K562 (cell line): ENCODE measurements at regions not wholly inside any gene's neighbourhood (a gene's known extent, or its start where the extent isn't known, plus 50 kb on each side); places are given as distances from the start of the nearest gene placed in this dataset.

Source experiments
- ATAC-seq: fragments of 200-7000 bp; cut with Tn5 transposase; 3 replicates; pipeline ENCODE4 v1.9.1; 2020; ENCODE audit warnings: moderate library complexity
- BruUV-seq: library from RNA; stranded (reverse); fragments of 400-500 nt; replicated peaks from 2 replicates; lab custom pipeline; 2021; lab: Mats Ljungman, UMichigan
- CTCF ChIA-PET: fragments of 300-600 bp; formaldehyde crosslinking; extraction: SDS; loops from one replicate; lab custom pipeline; 2021; ENCODE audit warnings: low intra/inter-chr PET ratio; lab: Yijun Ruan, JAX
- POLR2A ChIA-PET: fragments of 300-600, 350-650 bp; sonication (Branson Sonifier 250); formaldehyde crosslinking; extraction: SDS; loops from one replicate; lab custom pipeline; 2021; ENCODE audit warnings: antibody characterized with exemption, inconsistent platforms; lab: Yijun Ruan, JAX
- DNase-seq, 4 experiments: peaks; one replicate each; pipeline versions ENCODE4 v3.0.0 to v3.0.0-alpha.2; 2011 to 2018; ENCODE audit warnings: low spot score in 3 of 4, mixed read lengths in 3 of 4; ENCODE audit errors: extremely low read depth in 1 of 4
- FAIRE-seq: peaks from 2 replicates; lab custom pipeline; 2011; peaks lifted over from hg19 to GRCh38; lab: Jason Lieb, UNC
- H2AFZ ChIP-seq: 2 replicates; pipeline ENCODE4 v1.6.0; 2011; ENCODE audit warnings: low read depth, low read length, control low read depth, inconsistent platforms
- H3K27ac ChIP-seq: fragments of 200-600 bp; 3 replicates; pipeline ENCODE4 v1.8.0; 2011; ENCODE audit warnings: low read depth, mild to moderate bottlenecking, control low read depth, inconsistent platforms, low read length, moderate library complexity, mixed read lengths; ENCODE audit errors: extremely low read depth
- H3K27me3 ChIP-seq, 2 experiments: fragments of 300-600 bp in 1 of 2; 2 replicates in 1 of 2; 3 replicates in 1 of 2; pipeline versions ENCODE4 v1.6.0 to v1.8.0; 2011; ENCODE audit warnings: inconsistent platforms in 2 of 2, low read length in 2 of 2, mild to moderate bottlenecking in 1 of 2, mixed read lengths in 1 of 2, moderate library complexity in 1 of 2; ENCODE audit not compliant: control insufficient read depth in 2 of 2, insufficient read depth in 2 of 2
- H3K36me3 ChIP-seq: fragments of 300-600 bp; 3 replicates; pipeline ENCODE4 v1.8.0; 2011; ENCODE audit warnings: mild to moderate bottlenecking, low read length, inconsistent platforms; ENCODE audit not compliant: control insufficient read depth, insufficient read depth
- H3K4me1 ChIP-seq, 2 experiments: fragments of 200-600 bp in 1 of 2; replicated peaks in 1 of 2; 2 replicates in 1 of 2; 3 replicates in 1 of 2; pipeline versions ENCODE4 v1.5.1 to v1.8.0; 2011; ENCODE audit warnings: inconsistent platforms in 2 of 2, low read length in 2 of 2, mild to moderate bottlenecking in 1 of 2, mixed read lengths in 1 of 2, moderate library complexity in 1 of 2; ENCODE audit not compliant: control insufficient read depth in 2 of 2, insufficient read depth in 2 of 2
- H3K4me2 ChIP-seq: 2 replicates; pipeline ENCODE4 v1.6.1; 2011; ENCODE audit warnings: low read length, control low read depth, inconsistent platforms, mixed read lengths; ENCODE audit not compliant: insufficient read depth
- H3K4me3 ChIP-seq: fragments of 200-600 bp; sonication (generic), shearing (Covaris generic); 2 replicates; pipeline ENCODE4 v1.5.1; 2016; ENCODE audit warnings: control low read depth, inconsistent platforms
- H3K79me2 ChIP-seq: fragments of 200-600 bp; 3 replicates; pipeline ENCODE4 v1.8.0; 2011; ENCODE audit warnings: low read length, inconsistent platforms; ENCODE audit not compliant: control insufficient read depth, insufficient read depth
- H3K9ac ChIP-seq, 2 experiments: 2 replicates each; pipeline versions ENCODE4 v1.6.0 to v1.6.1; 2011; ENCODE audit warnings: low read depth in 2 of 2, low read length in 2 of 2, control low read depth in 1 of 2, inconsistent platforms in 1 of 2, mild to moderate bottlenecking in 1 of 2, mixed read lengths in 1 of 2; ENCODE audit not compliant: insufficient read depth in 1 of 2
- H3K9me1 ChIP-seq: one replicate; pipeline ENCODE4 v1.6.0; 2011; ENCODE audit warnings: inconsistent platforms, mild to moderate bottlenecking, low read length, moderate library complexity; ENCODE audit not compliant: control insufficient read depth, insufficient read depth
- H3K9me3 ChIP-seq: replicated peaks from 2 replicates; pipeline ENCODE4 v1.5.1; 2011; ENCODE audit warnings: low read depth, low read length, inconsistent platforms; ENCODE audit not compliant: control insufficient read depth, insufficient read depth
- H4K20me1 ChIP-seq: replicated peaks from 2 replicates; pipeline ENCODE4 v1.6.1; 2011; ENCODE audit warnings: low read length, inconsistent platforms, mixed read lengths; ENCODE audit not compliant: control insufficient read depth, insufficient read depth
- CREM ChIP-seq: IDR thresholded peaks from 2 replicates; pipeline ENCODE4 v1.6.1; 2014; ENCODE audit warnings: antibody characterized with exemption, low read depth
- MAFG ChIP-seq: fragments of 450-650 bp; conservative IDR thresholded peaks from 2 replicates; pipeline ENCODE4 v1.6.1; 2016; ENCODE audit warnings: missing genetic modification characterization, missing compliant biosample characterization
- SMARCC2 ChIP-seq: fragments of 450-650 bp; IDR thresholded peaks from 2 replicates; pipeline ENCODE4 v1.6.1; 2017; ENCODE audit warnings: antibody characterized with exemption, moderate library complexity, mild to moderate bottlenecking, low read depth
- ZKSCAN1 ChIP-seq: fragments of 150-350 bp; IDR thresholded peaks from 2 replicates; pipeline ENCODE4 v1.6.1; 2016; ENCODE audit warnings: low read depth, low read length
- WGBS: fragments of 100-300 bp; shearing (Covaris generic); methylation state at CpG from one replicate; pipeline ENCODE4 v1.1.6; 2016; ENCODE audit warnings: low coverage, mixed read lengths; ENCODE audit not compliant: insufficient coverage; ENCODE audit errors: missing lambda C conversion rate; 5-methylcytosine and 5-hydroxymethylcytosine counted together
- in situ Hi-C: fragments of 300-500 bp; cut with MboI; formaldehyde crosslinking; loops from 4 replicates; pipeline ENCODE4 v1.15.0; 2018; ENCODE audit warnings: inconsistent platforms, mixed read lengths
- intact Hi-C: fragments of 100-400 bp; cut with micrococcal nuclease; formaldehyde crosslinking; loops from 2 replicates; pipeline ENCODE4 v1.14.2; 2022

DNA sequence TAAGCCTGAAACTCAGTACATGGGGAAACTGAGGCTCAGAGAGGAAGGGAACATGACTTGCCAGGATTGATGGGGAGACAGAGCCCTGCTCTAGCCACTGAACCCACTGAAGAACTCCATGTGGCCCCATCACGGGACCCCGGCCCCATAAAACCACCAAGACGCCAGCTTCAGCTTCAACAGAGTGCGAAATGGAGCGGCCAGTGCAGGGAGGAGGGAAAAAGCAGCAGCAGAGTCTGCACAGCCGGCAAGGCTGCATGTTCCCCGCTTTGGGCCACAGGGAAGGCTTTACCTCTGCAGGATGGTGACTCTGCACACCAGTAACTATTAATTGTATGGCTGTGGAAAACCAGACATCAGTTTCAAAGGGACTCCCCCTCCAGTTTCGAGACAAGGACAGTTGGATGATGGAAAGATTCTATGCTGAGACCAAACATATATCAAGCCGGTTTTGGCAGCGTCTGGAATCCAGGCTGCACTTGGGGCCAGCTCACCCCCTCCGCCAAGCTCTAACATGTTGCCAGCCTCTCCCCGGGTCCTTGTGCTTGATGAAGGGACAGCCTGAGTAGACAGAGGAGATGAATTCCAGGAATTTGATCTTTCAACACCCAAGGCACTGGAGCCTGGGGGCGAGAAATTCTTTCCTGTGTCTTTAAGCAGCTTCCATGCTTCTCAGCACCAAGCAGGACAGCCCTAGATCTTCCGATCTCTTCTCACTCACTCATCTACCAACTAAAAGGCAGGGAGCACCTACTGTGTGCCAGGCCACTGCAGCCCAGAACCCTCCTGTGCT, 55.7 kb upstream of the BCL11B start:
- Histone ChIP-seq H3K79me2 (no peaks in the 10 kb centered on the region), H3K4me2 (no peak overlapping the region), H3K27ac (no peak overlapping the region), H3K4me1 (no peaks in the 10 kb centered on the region; a peak in 1 of 5 replicates), H3K27me3 (peaks cover 0 to 5% of the 10 kb centered on the region in 2 experiments; a peak in 2 of 5 replicates), H4K20me1 (peaks cover 8% of the 10 kb centered on the region; the same call in 1 of the 2 replicates), H3K9me3 (no peaks in the 10 kb centered on the region), H3K9me1 (no peaks in the 10 kb centered on the region), H3K4me3 (no peak overlapping the region), H3K36me3 (no peaks in the 10 kb centered on the region), H3K9ac (no peak overlapping the region), H2AFZ (no peak overlapping the region)
- WGBS: 6% methylated on average over 11 of the region's 14 CpGs
- intact Hi-C loops (no loop called here), in situ Hi-C loops (no loop called here)
- DNase-seq (no peak), FAIRE-seq (no peak), ATAC-seq (no peak)
- ChIA-PET POLR2A (interaction anchor here (0.6 kb wide), 1 partner anchor 13 kb away, joined by 3 read pairs; no protein-coding TSS in a partner anchor), CTCF (no interaction called here)
- TF ChIP-seq MAFG (tag) (no peak), ZKSCAN1 (0 out of 2 replicates have a peak, but pooled peaks have one; percentile 21)
- BruUV-seq: no TSS peak

DNA sequence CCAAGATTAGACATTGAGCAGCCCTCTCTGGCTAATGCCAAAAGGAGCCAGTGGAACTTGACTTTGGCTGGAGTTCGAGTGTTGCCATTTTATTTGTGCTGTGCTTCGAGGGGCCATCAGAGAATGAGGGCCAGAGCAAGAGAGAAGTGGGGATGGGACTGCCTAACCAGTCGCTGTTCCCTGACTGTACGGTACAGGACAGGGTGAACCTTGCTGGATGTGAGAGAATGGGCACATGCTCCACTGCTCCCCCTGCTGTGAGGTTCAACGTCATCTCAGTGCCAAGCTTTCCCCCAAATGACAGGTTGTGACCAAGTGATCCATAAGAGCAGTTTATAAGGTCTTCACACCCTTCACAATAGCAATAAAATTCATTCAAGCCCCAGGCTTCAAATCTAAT, 55.1 kb upstream of the BCL11B start:
- no peaks in the 10 kb centered on the region for H3K9me1 ChIP-seq
- DNase-seq (no peak), FAIRE-seq (no peak), ATAC-seq (0 out of 3 replicates have a peak, but pooled peaks have one; percentile 37)
- H4K20me1 ChIP-seq: peaks cover 8% of the 10 kb centered on the region; the same call in 1 of the 2 replicates
- H3K4me2 ChIP-seq: no peak overlapping the region
- ChIA-PET CTCF (no interaction called here), POLR2A (no interaction called here)
- 0% methylated on average over 5 of the region's 5 CpGs for WGBS
- no peaks in the 10 kb centered on the region for H3K79me2 ChIP-seq
- H2AFZ ChIP-seq: no peak overlapping the region
- H3K27ac ChIP-seq: no peak overlapping the region
- TF ChIP-seq SMARCC2 (no peak), CREM (0 out of 2 replicates have a peak, but pooled peaks have one; percentile 30)
- H3K9ac ChIP-seq: no peak overlapping the region
- H3K4me1 ChIP-seq: no peaks in the 10 kb centered on the region; a peak in 1 of 5 replicates
- no peak overlapping the region for H3K4me3 ChIP-seq
- H3K27me3 ChIP-seq: peaks cover 0 to 5% of the 10 kb centered on the region in 2 experiments; a peak in 2 of 5 replicates
- no TSS peak for BruUV-seq
- in situ Hi-C loops: no loop called here
- intact Hi-C loops: no loop called here
- H3K9me3 ChIP-seq: no peaks in the 10 kb centered on the region
- no peaks in the 10 kb centered on the region for H3K36me3 ChIP-seq
